HCT116 (cell line): ENCODE measurements at regions not wholly inside any gene's neighbourhood (a gene's known extent, or its start where the extent isn't known, plus 50 kb on each side); places are given as distances from the start of the nearest gene placed in this dataset.

ENCODE experiments used
- ATAC-seq: fragments of 200-7000 bp; cut with Tn5 transposase; 2 replicates; pipeline ENCODE4 v1.9.1; 2020; ENCODE audit warnings: mild to moderate bottlenecking, moderate library complexity
- BruUV-seq: library from RNA; stranded (reverse); fragments of 400-500 nt; replicated peaks from 2 replicates; lab custom pipeline; 2021; lab: Mats Ljungman, UMichigan
- CTCF ChIA-PET: fragments of 300-600 bp; sonication (Branson Sonifier 250); formaldehyde crosslinking; loops from one replicate; lab custom pipeline; 2021; ENCODE audit warnings: antibody characterized with exemption; lab: Charles Lee
- POLR2A ChIA-PET: fragments of 300-600, 350-600 bp; sonication (Branson Sonifier 250); formaldehyde crosslinking; loops from one replicate; lab custom pipeline; 2021; ENCODE audit warnings: antibody characterized with exemption; lab: Charles Lee
- RAD21 ChIA-PET, 2 experiments: fragments of 300-600 bp; sonication (Branson Sonifier 250); formaldehyde crosslinking; loops; one replicate each; lab custom pipeline; 2023; ENCODE audit warnings: low total read pairs in 2 of 2; ENCODE audit not compliant: uncharacterized antibody in 2 of 2, unreplicated experiment in 2 of 2, low non-redundant PET in 1 of 2; lab: Charles Lee
- DNase-seq: peaks from one replicate; pipeline ENCODE4 v3.0.0-alpha.2; 2010; ENCODE audit warnings: low read depth, low spot score
- H2AFZ ChIP-seq: fragments of 200-600 bp; shearing (Covaris generic), sonication (generic); 2 replicates; pipeline ENCODE4 v1.6.1; 2017; ENCODE audit warnings: low read depth, mixed run types, mixed read lengths, antibody characterized with exemption, low read length; ENCODE audit not compliant: poor library complexity, severe bottlenecking
- H3K27ac ChIP-seq: 2 replicates; pipeline ENCODE4 v1.5.1; 2012; ENCODE audit warnings: low read depth, low read length
- H3K27me3 ChIP-seq: fragments of 200-600 bp; sonication (generic); 2 replicates; pipeline ENCODE4 v1.6.1; 2016; ENCODE audit warnings: mixed run types, low read length, mixed read lengths; ENCODE audit not compliant: insufficient read depth
- H3K36me3 ChIP-seq, 2 experiments: fragments of 200-500 bp in 1 of 2; fragments of 200-600 bp in 1 of 2; sonication (Bioruptor generic) in 1 of 2; sonication (generic) in 1 of 2; 2 replicates each; pipeline versions ENCODE4 v1.5.1 to v1.6.1; 2014 to 2016; ENCODE audit warnings: low read length in 2 of 2, inconsistent platforms in 1 of 2, mixed read lengths in 1 of 2, mixed run types in 1 of 2; ENCODE audit not compliant: insufficient read depth in 2 of 2, control insufficient read depth in 1 of 2
- H3K4me1 ChIP-seq, 2 experiments: fragments of 200-600 bp in 1 of 2; sonication (generic) in 1 of 2; 2 replicates each; pipeline versions ENCODE4 v1.5.1 to v1.6.1; 2012 to 2017; ENCODE audit warnings: low read length in 2 of 2, inconsistent platforms in 1 of 2, mild to moderate bottlenecking in 1 of 2, mixed read lengths in 1 of 2, mixed run types in 1 of 2, moderate library complexity in 1 of 2; ENCODE audit not compliant: insufficient read depth in 2 of 2, control insufficient read depth in 1 of 2
- H3K4me2 ChIP-seq: fragments of 200-600 bp; sonication (generic); 2 replicates; pipeline ENCODE4 v1.6.1; 2017; ENCODE audit warnings: mixed run types, low read length, mixed read lengths
- H3K4me3 ChIP-seq, 2 experiments: fragments of 200-600 bp in 1 of 2; sonication (generic) in 1 of 2; replicated peaks in 1 of 2; 2 replicates each; pipeline ENCODE4 v1.5.1; 2011 to 2016; ENCODE audit warnings: low read length in 2 of 2, control low read depth in 1 of 2, low read depth in 1 of 2, mild to moderate bottlenecking in 1 of 2, mixed read lengths in 1 of 2, mixed run types in 1 of 2
- H3K79me2 ChIP-seq: fragments of 200-600 bp; sonication (generic); 2 replicates; pipeline ENCODE4 v1.6.1; 2017; ENCODE audit warnings: mild to moderate bottlenecking, mixed run types, low read length, moderate library complexity, mixed read lengths; ENCODE audit not compliant: insufficient read depth
- H3K9ac ChIP-seq: fragments of 200-600 bp; sonication (generic); 2 replicates; pipeline ENCODE4 v1.6.1; 2016; ENCODE audit warnings: low read length, mixed read lengths
- H3K9me2 ChIP-seq: fragments of 200-600 bp; sonication (generic), shearing (Covaris generic); 2 replicates; pipeline ENCODE4 v1.6.1; 2017; ENCODE audit warnings: mixed run types, mild to moderate bottlenecking, moderate library complexity; ENCODE audit not compliant: insufficient read depth
- H3K9me3 ChIP-seq, 2 experiments: fragments of 200-500 bp in 1 of 2; fragments of 200-600 bp in 1 of 2; sonication (Bioruptor generic) in 1 of 2; sonication (generic) in 1 of 2; 2 replicates each; pipeline ENCODE4 v1.6.1; 2014 to 2017; ENCODE audit warnings: low read length in 2 of 2, mixed read lengths in 2 of 2, inconsistent platforms in 1 of 2, low read depth in 1 of 2, mild to moderate bottlenecking in 1 of 2, mixed run types in 1 of 2, moderate library complexity in 1 of 2; ENCODE audit not compliant: control insufficient read depth in 1 of 2, insufficient read depth in 1 of 2
- H4K20me1 ChIP-seq: fragments of 200-600 bp; sonication (generic), shearing (Covaris generic); 2 replicates; pipeline ENCODE4 v1.6.1; 2017; ENCODE audit warnings: mixed run types, mild to moderate bottlenecking, moderate library complexity; ENCODE audit not compliant: insufficient read depth
- EGR1 ChIP-seq: IDR thresholded peaks from 2 replicates; pipeline ENCODE4 v1.6.1; 2012; ENCODE audit warnings: low read depth
- EZH2 ChIP-seq: fragments of 200-600 bp; sonication (generic); IDR thresholded peaks from 2 replicates; pipeline ENCODE4 v1.6.1; 2017; ENCODE audit warnings: antibody characterized with exemption, mixed run types
- FOSL1 ChIP-seq: IDR thresholded peaks from 2 replicates; pipeline ENCODE4 v1.6.1; 2012; ENCODE audit warnings: low read depth
- JUND ChIP-seq: IDR thresholded peaks from 2 replicates; pipeline ENCODE4 v1.6.1; 2012
- POLR2A ChIP-seq: IDR thresholded peaks from 2 replicates; pipeline ENCODE4 v1.7.0; 2011; ENCODE audit warnings: borderline replicate concordance; ENCODE audit not compliant: insufficient read depth, insufficient read length; ENCODE audit errors: extremely low read depth
- SRF ChIP-seq: IDR thresholded peaks from 2 replicates; pipeline ENCODE4 v1.6.1; 2012; ENCODE audit warnings: low read depth
- TCF7L2 ChIP-seq: IDR thresholded peaks from 2 replicates; pipeline ENCODE4 v1.7.0; 2011; ENCODE audit warnings: borderline replicate concordance, inconsistent platforms; ENCODE audit not compliant: insufficient read depth, insufficient read length; ENCODE audit errors: extremely low read depth
- intact Hi-C: fragments of 100-400 bp; cut with micrococcal nuclease; formaldehyde crosslinking; loops from 2 replicates; pipeline ENCODE4 v1.10.0; 2022

DNA sequence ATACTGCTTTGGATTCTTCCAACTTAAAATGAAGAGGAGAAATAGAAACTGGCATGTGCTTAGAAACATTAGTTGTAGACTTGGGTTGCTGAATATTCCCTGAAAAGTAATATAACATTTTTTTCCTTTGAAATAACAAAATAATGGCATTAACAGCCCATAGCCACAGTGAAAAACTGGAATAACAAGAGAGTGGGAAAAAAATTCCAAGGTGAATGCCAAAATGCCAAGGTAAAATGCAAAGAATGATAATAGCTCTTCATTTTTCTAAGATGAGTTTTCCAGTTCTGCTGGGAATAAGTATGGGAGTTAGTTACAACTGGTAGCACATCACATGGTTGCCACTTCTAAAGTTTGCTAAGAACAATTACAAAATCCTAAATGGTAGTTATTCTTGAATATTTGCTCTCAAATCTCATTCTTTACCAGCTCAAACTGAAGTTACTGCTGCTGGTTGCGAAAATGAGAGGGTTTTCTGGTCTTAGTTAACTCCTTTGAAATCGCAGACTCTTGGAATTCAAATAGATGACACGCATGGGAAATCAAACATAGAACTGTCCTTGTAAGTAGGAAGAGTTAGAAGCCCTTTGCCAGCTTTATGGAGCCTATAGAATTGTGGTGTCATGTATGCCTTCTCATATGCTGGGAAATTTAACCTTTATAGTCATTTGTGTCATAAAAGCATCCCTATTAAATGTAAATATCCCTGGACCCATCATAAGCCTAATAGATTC lies 165.0 kb upstream of the DCN start (continued):
- TF ChIP-seq EZH2 (no peak), FOSL1 (no peak), TCF7L2 (no peak)

- DNase-seq (no peak), ATAC-seq (no peak)
- Histone ChIP-seq H2AFZ (no peak overlapping the region), H3K79me2 (no peaks in the 10 kb centered on the region), H3K9ac (no peak overlapping the region), H3K4me2 (no peak overlapping the region), H3K9me3 (peaks cover 0 to 4% of the 10 kb centered on the region in 2 experiments; a peak in 1 of 4 replicates), H3K27ac (no peak overlapping the region), H3K4me1 (no peaks in the 10 kb centered on the region), H3K9me2 (no peaks in the 10 kb centered on the region), H3K36me3 (no peaks in the 10 kb centered on the region), H4K20me1 (no peaks in the 10 kb centered on the region), H3K27me3 (no peaks in the 10 kb centered on the region), H3K4me3 (no peak overlapping the region)
- intact Hi-C loops, result no loop called here
- ChIA-PET POLR2A (no interaction called here), RAD21 (no interaction called here), CTCF (no interaction called here)
- TF ChIP-seq SRF, result no peak
- TF ChIP-seq EGR1, result no peak
- no TSS peak for BruUV-seq
Observed at GRCh38 chr12:91346827-91347226, 164.2 kb upstream of the DCN start.

DNA sequence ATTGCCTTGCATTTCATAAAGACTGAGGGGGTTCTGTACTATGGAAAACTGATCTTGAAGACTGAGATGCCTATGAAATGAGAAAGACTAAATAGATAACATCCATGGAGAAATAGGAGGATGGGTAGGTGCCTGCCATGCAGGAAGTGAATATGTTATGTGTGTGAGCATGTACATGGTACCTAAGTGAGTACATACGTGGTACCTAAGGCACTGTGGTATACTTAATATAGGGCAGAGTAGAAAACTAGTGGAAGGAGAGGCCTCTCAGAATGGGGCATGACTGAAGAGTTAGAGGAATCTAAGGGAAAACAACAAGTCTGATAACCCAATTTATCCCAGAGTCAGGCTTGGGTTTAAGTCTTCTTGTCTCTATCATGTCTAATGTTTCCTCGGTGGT lies 161.8 kb upstream of the DCN start:
- BruUV-seq, result no TSS peak
- no peak overlapping the region for H3K4me2 ChIP-seq
- H3K27me3 ChIP-seq, result no peaks in the 10 kb centered on the region

More for the DNA sequence above, 161.8 kb upstream of the DCN start:
- no peak overlapping the region for H3K27ac ChIP-seq
- CTCF ChIA-PET, result no interaction called here
- no peak overlapping the region for H3K4me3 ChIP-seq
- no peaks in the 10 kb centered on the region for H3K4me1 ChIP-seq
- no peak overlapping the region for H2AFZ ChIP-seq
- H3K9me3 ChIP-seq, result no peaks in the 10 kb centered on the region
- TF ChIP-seq JUND (no peak), POLR2A (no peak), EZH2 (no peak)
- H3K9ac ChIP-seq, result no peak overlapping the region
- POLR2A ChIA-PET, result no interaction called here
- ATAC-seq, result no peak
- RAD21 ChIA-PET, result no interaction called here
- H3K79me2 ChIP-seq, result no peaks in the 10 kb centered on the region
- no peaks in the 10 kb centered on the region for H4K20me1 ChIP-seq
- intact Hi-C loops, result no loop called here
- no peaks in the 10 kb centered on the region for H3K9me2 ChIP-seq
- no peaks in the 10 kb centered on the region for H3K36me3 ChIP-seq
- no peak for DNase-seq
